Astrocyte (in vitro differentiated cells and primary cell): ENCODE measurements at regions not wholly inside any gene's neighbourhood (a gene's known extent, or its start where the extent isn't known, plus 50 kb on each side); places are given as distances from the start of the nearest gene placed in this dataset.

Experiments
- CTCF ChIP-seq: IDR thresholded peaks from 2 replicates; pipeline ENCODE4 v1.5.1; 2011; ENCODE audit warnings: low read depth, mild to moderate bottlenecking, inconsistent platforms, low read length, moderate library complexity; ENCODE audit not compliant: insufficient read depth
- EZH2 ChIP-seq: IDR thresholded peaks from 2 replicates; pipeline ENCODE4 v1.6.1; 2012; ENCODE audit warnings: mild to moderate bottlenecking, low read length, inconsistent platforms; ENCODE audit not compliant: insufficient read depth

- TF ChIP-seq CTCF = no peak
- TF ChIP-seq EZH2 = no peak
Measured at GRCh38 chr6:54770328-54770727, 76.2 kb upstream of the FAM83B start.
